HFF-Myc (cell line): ENCODE measurements at regions not wholly inside any gene's neighbourhood (a gene's known extent, or its start where the extent isn't known, plus 50 kb on each side); places are given as distances from the start of the nearest gene placed in this dataset.

Experiments used
- DNase-seq: peaks from one replicate; pipeline ENCODE4 v3.0.0-alpha.2; 2011; ENCODE audit warnings: low read depth; ENCODE audit errors: extremely low read depth
- H3K4me3 ChIP-seq: replicated peaks from 2 replicates; pipeline ENCODE4 v1.5.1; 2011; ENCODE audit warnings: low read depth, mild to moderate bottlenecking, control low read depth, low read length
- TF ChIP-seq, protein P1 (sequence below): IDR thresholded peaks from 2 replicates; pipeline ENCODE4 v1.5.1; 2012; ENCODE audit warnings: mild to moderate bottlenecking, low read depth, low read length, control low read depth; ENCODE audit errors: missing control alignments

DNA sequence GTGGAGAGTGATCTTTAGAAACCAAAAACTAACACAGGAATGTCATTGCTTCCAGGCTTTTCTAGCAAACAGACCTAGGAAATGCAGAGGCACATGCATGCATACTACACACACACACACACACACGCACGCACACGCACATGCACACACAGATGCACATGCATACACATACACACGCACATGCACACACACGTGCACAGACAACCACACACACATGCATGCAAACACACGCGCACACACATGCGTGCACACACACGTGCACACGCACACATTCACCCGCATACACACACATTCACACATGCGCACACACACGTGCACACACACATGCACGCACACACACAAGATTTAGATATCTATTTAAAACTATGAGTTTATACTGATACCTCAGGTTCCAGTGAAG lies 379.5 kb downstream of the ZNF516 start:
- TF ChIP-seq, protein P1, sequence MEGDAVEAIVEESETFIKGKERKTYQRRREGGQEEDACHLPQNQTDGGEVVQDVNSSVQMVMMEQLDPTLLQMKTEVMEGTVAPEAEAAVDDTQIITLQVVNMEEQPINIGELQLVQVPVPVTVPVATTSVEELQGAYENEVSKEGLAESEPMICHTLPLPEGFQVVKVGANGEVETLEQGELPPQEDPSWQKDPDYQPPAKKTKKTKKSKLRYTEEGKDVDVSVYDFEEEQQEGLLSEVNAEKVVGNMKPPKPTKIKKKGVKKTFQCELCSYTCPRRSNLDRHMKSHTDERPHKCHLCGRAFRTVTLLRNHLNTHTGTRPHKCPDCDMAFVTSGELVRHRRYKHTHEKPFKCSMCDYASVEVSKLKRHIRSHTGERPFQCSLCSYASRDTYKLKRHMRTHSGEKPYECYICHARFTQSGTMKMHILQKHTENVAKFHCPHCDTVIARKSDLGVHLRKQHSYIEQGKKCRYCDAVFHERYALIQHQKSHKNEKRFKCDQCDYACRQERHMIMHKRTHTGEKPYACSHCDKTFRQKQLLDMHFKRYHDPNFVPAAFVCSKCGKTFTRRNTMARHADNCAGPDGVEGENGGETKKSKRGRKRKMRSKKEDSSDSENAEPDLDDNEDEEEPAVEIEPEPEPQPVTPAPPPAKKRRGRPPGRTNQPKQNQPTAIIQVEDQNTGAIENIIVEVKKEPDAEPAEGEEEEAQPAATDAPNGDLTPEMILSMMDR: no peak
- H3K4me3 ChIP-seq: no peak overlapping the region
- DNase-seq: no peak

DNA sequence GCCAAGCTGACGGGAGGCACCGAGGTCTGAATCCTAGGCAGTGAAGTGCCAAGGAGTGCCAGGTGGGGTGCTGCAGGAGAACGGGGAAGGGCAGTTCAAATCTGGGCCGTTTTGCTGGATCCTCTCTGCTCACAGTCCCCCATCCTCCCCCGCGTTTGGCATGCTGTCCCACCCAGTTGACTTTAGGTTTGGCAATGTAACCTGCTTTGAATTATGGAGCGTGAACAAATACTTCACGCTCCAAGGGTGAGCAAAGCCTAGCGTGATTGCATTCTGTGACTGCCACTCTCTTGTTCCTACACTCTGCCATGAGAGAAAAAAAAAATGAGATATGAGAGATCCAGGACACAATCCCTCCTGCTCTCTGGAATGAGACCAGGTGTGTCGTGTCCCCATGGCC lies 381.9 kb downstream of the ZNF516 start:
- TF ChIP-seq, protein P1: no peak

DNA sequence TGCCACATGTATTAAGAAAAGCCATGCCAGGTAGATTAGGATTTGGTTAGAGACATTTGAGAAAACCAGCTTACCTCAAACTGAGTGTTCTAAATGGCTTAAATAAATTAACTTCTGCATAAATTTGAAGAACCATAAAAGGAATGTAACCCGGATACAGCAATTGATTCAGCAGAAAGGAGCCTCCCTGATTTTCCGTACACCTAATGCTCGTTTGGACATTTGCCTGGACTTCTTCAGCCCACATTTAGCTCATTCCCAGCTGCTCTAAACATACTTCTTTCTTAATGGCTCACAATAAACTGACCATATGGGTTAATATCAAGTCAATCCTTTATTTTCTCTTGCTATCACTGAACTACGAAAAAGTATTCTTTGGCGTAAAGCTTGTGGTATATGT lies 392.4 kb downstream of the ZNF516 start:
- no peak overlapping the region for H3K4me3 ChIP-seq
- TF ChIP-seq, protein P1: no peak
- DNase-seq: no peak

More for the DNA sequence above, 381.9 kb downstream of the ZNF516 start:
- no peak overlapping the region for H3K4me3 ChIP-seq
- DNase-seq: no peak

DNA sequence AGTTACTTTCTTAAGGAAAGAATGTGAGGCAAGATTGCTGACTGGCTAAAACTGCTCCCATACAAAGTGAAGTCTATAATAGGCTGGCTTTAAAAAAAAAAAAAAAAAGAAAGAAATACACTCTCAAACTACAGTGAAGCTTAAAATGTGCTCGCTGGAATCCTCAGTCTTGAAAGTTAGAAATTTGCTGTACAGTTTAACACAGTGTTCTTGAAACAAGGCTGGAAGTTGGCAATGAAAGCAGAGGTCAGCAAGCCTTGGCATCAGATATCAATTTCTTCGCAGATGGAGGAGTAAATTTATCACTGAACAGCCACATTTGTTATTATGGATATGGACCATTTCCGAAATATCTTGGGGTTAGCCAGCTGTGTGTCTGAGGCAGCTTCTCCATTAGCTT lies 392.9 kb downstream of the ZNF516 start:
- TF ChIP-seq, protein P1: no peak
- DNase-seq: no peak
- H3K4me3 ChIP-seq: no peak overlapping the region

DNA sequence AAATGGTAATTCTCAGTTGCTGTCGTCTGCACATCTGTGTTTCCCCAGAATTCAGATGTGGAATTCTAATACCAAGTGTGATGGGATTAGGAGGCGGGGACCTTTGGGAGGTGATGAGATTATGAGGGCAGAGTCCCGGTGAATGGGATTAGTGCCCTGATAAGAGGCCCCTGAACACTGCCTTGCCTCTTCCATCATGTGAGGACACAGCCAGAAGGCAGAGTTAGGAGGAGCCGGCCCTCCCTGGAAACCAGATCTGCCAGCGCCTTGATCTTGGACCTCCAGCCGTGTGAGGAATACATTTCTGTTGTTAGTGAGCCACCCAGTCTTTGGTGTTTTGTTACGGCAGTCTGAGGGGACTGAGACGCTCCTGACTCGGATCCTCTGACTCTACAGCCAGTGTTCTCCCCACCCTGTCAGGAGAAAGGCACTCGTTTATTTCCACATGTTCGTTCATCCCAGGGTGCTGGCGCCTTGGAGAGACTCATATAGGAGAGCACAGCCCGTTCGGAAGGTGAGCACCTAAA lies 395.0 kb downstream of the ZNF516 start:
- DNase-seq: no peak
- no peak overlapping the region for H3K4me3 ChIP-seq
- TF ChIP-seq, protein P1: no peak

DNA sequence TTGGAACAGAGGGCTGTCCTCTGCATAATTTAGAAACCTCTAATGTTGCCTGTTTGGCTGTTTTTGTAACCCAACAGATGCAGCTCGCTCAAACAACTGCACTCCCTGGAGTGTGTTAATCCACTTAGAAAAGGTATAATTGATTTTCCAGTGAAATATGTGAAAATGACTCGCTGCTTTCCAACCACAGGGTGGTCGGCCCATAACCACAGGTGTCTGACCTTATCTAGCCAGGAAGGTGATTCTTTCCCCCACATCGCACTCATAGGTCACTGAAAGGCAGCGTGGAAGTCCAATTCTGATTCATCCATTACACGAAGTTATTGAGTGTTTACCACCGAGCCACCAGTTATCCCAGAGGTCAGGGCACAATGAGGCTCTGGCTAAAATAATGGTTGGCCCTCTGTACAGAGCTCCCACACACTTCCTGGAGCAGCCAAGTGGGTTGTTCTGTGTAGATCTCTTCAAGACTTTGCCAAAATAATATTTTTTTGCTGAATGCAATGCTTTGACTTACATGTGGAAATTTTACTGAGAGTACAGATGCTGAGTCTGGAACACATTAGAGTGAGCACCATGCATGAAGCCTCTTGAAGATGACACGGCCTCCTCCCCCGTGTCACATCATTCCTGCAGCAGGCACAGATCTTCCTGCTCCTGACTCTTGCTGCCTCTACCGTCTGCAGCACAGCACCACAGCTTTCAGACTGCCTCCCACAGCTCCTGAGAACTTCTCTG lies 396.2 kb downstream of the ZNF516 start:
- DNase-seq: no peak
- TF ChIP-seq, protein P1: no peak

DNA sequence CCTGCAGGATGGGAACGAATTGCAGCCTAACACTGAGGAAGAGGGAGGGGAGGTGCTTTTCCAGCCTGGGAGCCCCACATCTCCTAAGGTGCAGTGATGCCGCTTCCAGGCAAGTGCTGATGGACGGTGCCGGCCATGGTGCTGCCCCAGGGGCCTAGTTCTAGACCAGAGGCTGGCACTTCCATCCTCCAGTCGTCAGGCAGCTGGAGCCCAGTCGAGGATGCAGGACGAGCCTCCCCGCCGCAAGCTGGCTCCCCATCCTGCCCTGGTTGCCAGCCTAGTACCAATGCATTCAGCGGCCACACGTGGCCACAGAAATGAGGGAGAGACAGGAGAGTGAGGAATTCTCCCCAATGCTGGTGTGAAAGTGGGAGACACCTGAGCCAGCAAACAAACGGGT lies 413.5 kb downstream of the ZNF516 start:
- DNase-seq: no peak
- H3K4me3 ChIP-seq: no peak overlapping the region
- TF ChIP-seq, protein P1: no peak

More for the DNA sequence above, 396.2 kb downstream of the ZNF516 start:
- no peak overlapping the region for H3K4me3 ChIP-seq
